Endothelial cell of umbilical vein (primary cell): ENCODE measurements at regions not wholly inside any gene's neighbourhood (a gene's known extent, or its start where the extent isn't known, plus 50 kb on each side); places are given as distances from the start of the nearest gene placed in this dataset.

Experiments used
- BruUV-seq: library from RNA; stranded (reverse); fragments of 400-500 nt; replicated peaks from 2 replicates; lab custom pipeline; 2021; lab: Mats Ljungman, UMichigan
- CTCF ChIA-PET: fragments of 300-600, 350-600 bp; sonication (Branson Sonifier 250); formaldehyde crosslinking; loops from one replicate; lab custom pipeline; 2021; ENCODE audit warnings: antibody characterized with exemption, inconsistent platforms; lab: Charles Lee
- POLR2A ChIA-PET: fragments of 300-600, 350-600 bp; sonication (Branson Sonifier 250); formaldehyde crosslinking; loops from one replicate; lab custom pipeline; 2021; ENCODE audit warnings: antibody characterized with exemption, inconsistent platforms; lab: Charles Lee
- DNase-seq: peaks from one replicate; pipeline ENCODE4 v3.0.0-alpha.2; 2011; ENCODE audit warnings: low read depth, low spot score
- FAIRE-seq: peaks from 2 replicates; lab custom pipeline; 2011; peaks lifted over from hg19 to GRCh38; lab: Jason Lieb, UNC
- H2AFZ ChIP-seq: 2 replicates; pipeline ENCODE4 v1.6.0; 2012; ENCODE audit warnings: low read depth, low read length, control low read depth, inconsistent platforms
- H3K27ac ChIP-seq: 2 replicates; pipeline ENCODE4 v1.5.1; 2011; ENCODE audit warnings: low read depth, mild to moderate bottlenecking, control low read depth, low read length, moderate library complexity; ENCODE audit not compliant: insufficient read depth
- H3K27me3 ChIP-seq, 2 experiments: 2 replicates each; pipeline versions ENCODE4 v1.6.0 to v1.6.1; 2011; ENCODE audit warnings: low read length in 2 of 2, mixed read lengths in 1 of 2; ENCODE audit not compliant: control insufficient read depth in 2 of 2, insufficient read depth in 2 of 2
- H3K36me3 ChIP-seq, 2 experiments: 2 replicates in 1 of 2; 3 replicates in 1 of 2; pipeline ENCODE4 v1.5.1; 2011; ENCODE audit warnings: low read length in 2 of 2, mild to moderate bottlenecking in 1 of 2, moderate library complexity in 1 of 2; ENCODE audit not compliant: control insufficient read depth in 2 of 2, insufficient read depth in 2 of 2; ENCODE audit errors: extremely low read depth in 1 of 2
- H3K4me1 ChIP-seq: 3 replicates; pipeline ENCODE4 v1.5.1; 2011; ENCODE audit warnings: mild to moderate bottlenecking, low read length; ENCODE audit not compliant: control insufficient read depth, insufficient read depth; ENCODE audit errors: extremely low read depth
- H3K4me2 ChIP-seq: 2 replicates; pipeline ENCODE4 v1.6.1; 2011; ENCODE audit warnings: low read length, control low read depth, mixed read lengths; ENCODE audit not compliant: insufficient read depth
- H3K4me3 ChIP-seq, 3 experiments: fragments of 200-600 bp in 1 of 3; sonication (generic), shearing (Covaris generic) in 1 of 3; replicated peaks in 1 of 3; 2 replicates each; pipeline ENCODE4 v1.5.1; 2011 to 2016; ENCODE audit warnings: control low read depth in 3 of 3, low read length in 3 of 3, mild to moderate bottlenecking in 2 of 3, inconsistent platforms in 1 of 3, low read depth in 1 of 3, moderate library complexity in 1 of 3; ENCODE audit not compliant: insufficient read depth in 1 of 3
- H3K79me2 ChIP-seq: 2 replicates; pipeline ENCODE4 v1.6.0; 2012; ENCODE audit warnings: low read length, inconsistent platforms; ENCODE audit not compliant: control insufficient read depth, insufficient read depth
- H3K9ac ChIP-seq: replicated peaks from 2 replicates; pipeline ENCODE3; 2011; ENCODE audit warnings: low read length, control low read depth; ENCODE audit not compliant: insufficient read depth; ENCODE audit errors: extremely low read depth
- H3K9me1 ChIP-seq: replicated peaks from 3 replicates; pipeline ENCODE4 v1.6.0; 2011; ENCODE audit warnings: mild to moderate bottlenecking, low read length; ENCODE audit not compliant: control insufficient read depth, insufficient read depth; ENCODE audit errors: extremely low read depth
- H3K9me3 ChIP-seq: replicated peaks from 2 replicates; pipeline ENCODE4 v1.5.1; 2012; ENCODE audit warnings: low read length, inconsistent platforms; ENCODE audit not compliant: control insufficient read depth, insufficient read depth
- H4K20me1 ChIP-seq: replicated peaks from 2 replicates; pipeline ENCODE3; 2011; ENCODE audit warnings: mild to moderate bottlenecking, low read length; ENCODE audit not compliant: control insufficient read depth, insufficient read depth; ENCODE audit errors: extremely low read depth
- EZH2 ChIP-seq: IDR thresholded peaks from 2 replicates; pipeline ENCODE4 v1.6.1; 2012; ENCODE audit warnings: borderline replicate concordance, low read depth, mild to moderate bottlenecking, moderate library complexity, low read length, inconsistent platforms; ENCODE audit not compliant: severe bottlenecking
- FOS ChIP-seq: IDR thresholded peaks from 2 replicates; pipeline ENCODE4 v1.6.1; 2011; ENCODE audit warnings: mild to moderate bottlenecking, low read length, moderate library complexity, borderline replicate concordance; ENCODE audit not compliant: insufficient read depth
- GATA2 ChIP-seq: IDR thresholded peaks from 2 replicates; pipeline ENCODE4 v1.7.0; 2011; ENCODE audit warnings: low read depth, mild to moderate bottlenecking, moderate library complexity, mixed read lengths, low read length; ENCODE audit not compliant: insufficient read length, insufficient read depth
- JUN ChIP-seq: IDR thresholded peaks from 2 replicates; pipeline ENCODE4 v1.6.1; 2011; ENCODE audit warnings: borderline replicate concordance, low read depth; ENCODE audit not compliant: insufficient read length, insufficient read depth
- MAX ChIP-seq: IDR thresholded peaks from 2 replicates; pipeline ENCODE4 v1.6.1; 2011; ENCODE audit not compliant: insufficient read depth, insufficient read length
- MYC ChIP-seq: IDR thresholded peaks from one replicate; pipeline ENCODE4 v1.6.1; 2011; ENCODE audit warnings: mild to moderate bottlenecking, low read depth, low read length
- POLR2A ChIP-seq: IDR thresholded peaks from 2 replicates; pipeline ENCODE4 v1.6.1; 2012; ENCODE audit warnings: low read depth, mild to moderate bottlenecking, control low read depth, low read length
- POLR2AphosphoS5 ChIP-seq: IDR thresholded peaks from 2 replicates; pipeline ENCODE4 v1.6.1; 2012; ENCODE audit warnings: low read depth, mild to moderate bottlenecking, control low read depth, low read length, moderate library complexity; ENCODE audit not compliant: insufficient read depth
- dilution Hi-C: fragments of 300-500 bp; cut with MboI; formaldehyde crosslinking; loops from one replicate; pipeline ENCODE4 v1.15.0; 2019; ENCODE audit warnings: low sequenced_read_pairs; ENCODE audit not compliant: extremely low pct_ligation_motif_present
- intact Hi-C: fragments of 100-400 bp; cut with micrococcal nuclease; formaldehyde crosslinking; loops from one replicate; pipeline ENCODE4 v1.10.0; 2022
- TF ChIP-seq, protein P1 (sequence below), 2 donors: IDR thresholded peaks; 1 replicate in 1 of 2; 2 replicates in 1 of 2; pipeline ENCODE4 v1.5.1; 2011; ENCODE audit warnings: low read length in 2 of 2, mild to moderate bottlenecking in 2 of 2, moderate library complexity in 2 of 2, control low read depth in 1 of 2, inconsistent platforms in 1 of 2, low read depth in 1 of 2; ENCODE audit not compliant: insufficient read depth in 1 of 2; ENCODE audit errors: extremely low read depth in 1 of 2

DNA sequence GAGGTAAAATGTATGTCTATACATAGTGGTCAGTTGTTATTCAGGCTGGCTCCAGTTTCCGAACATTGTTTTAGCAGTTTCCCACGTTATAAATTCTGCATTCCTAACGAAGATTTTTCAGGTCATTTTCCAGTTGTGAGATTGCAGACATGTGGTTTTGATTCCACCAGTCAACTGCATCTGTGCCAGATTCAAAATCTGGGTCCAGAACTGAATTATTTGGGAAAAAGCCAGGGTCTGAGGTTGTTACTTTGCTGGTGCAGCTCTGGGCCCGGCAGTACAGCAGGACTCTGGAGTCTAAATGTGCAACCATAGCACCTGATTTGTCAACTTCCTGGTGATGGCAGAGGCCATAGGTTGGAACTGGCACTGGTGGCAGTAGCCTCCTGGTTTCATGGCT lies 105.7 kb upstream of the MEGF10 start:
- no peak overlapping the region for H2AFZ ChIP-seq
- FAIRE-seq (no peak), DNase-seq (no peak)
- H3K9ac ChIP-seq, result no peak overlapping the region
- H4K20me1 ChIP-seq, result no peaks in the 10 kb centered on the region
- intact Hi-C loops, result loop anchor here (10.0 kb wide), 1 partner anchor 260 kb away; no protein-coding TSS in a partner anchor
- no peaks in the 10 kb centered on the region for H3K79me2 ChIP-seq
- H3K27ac ChIP-seq, result no peak overlapping the region
- CTCF ChIA-PET, result no interaction called here
- POLR2A ChIA-PET, result no interaction called here
- no peaks in the 10 kb centered on the region for H3K9me1 ChIP-seq
- H3K27me3 ChIP-seq, result peaks cover 0 to 5% of the 10 kb centered on the region in 2 experiments
- dilution Hi-C loops, result no loop called here
- no peak overlapping the region for H3K4me3 ChIP-seq
- no peaks in the 10 kb centered on the region for H3K36me3 ChIP-seq
- no peaks in the 10 kb centered on the region for H3K9me3 ChIP-seq
- no TSS peak for BruUV-seq
- H3K4me1 ChIP-seq, result no peaks in the 10 kb centered on the region
- no peak overlapping the region for H3K4me2 ChIP-seq
- TF ChIP-seq FOS (no peak), MYC (no peak), POLR2AphosphoS5 (no peak), POLR2A (no peak), MAX (no peak), EZH2 (no peak), GATA2 (no peak), JUN (no peak)
- TF ChIP-seq, protein P1, sequence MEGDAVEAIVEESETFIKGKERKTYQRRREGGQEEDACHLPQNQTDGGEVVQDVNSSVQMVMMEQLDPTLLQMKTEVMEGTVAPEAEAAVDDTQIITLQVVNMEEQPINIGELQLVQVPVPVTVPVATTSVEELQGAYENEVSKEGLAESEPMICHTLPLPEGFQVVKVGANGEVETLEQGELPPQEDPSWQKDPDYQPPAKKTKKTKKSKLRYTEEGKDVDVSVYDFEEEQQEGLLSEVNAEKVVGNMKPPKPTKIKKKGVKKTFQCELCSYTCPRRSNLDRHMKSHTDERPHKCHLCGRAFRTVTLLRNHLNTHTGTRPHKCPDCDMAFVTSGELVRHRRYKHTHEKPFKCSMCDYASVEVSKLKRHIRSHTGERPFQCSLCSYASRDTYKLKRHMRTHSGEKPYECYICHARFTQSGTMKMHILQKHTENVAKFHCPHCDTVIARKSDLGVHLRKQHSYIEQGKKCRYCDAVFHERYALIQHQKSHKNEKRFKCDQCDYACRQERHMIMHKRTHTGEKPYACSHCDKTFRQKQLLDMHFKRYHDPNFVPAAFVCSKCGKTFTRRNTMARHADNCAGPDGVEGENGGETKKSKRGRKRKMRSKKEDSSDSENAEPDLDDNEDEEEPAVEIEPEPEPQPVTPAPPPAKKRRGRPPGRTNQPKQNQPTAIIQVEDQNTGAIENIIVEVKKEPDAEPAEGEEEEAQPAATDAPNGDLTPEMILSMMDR (IDR thresholded peaks at IDR 0.05; ENCODE audit: extremely low read depth in 1 of 2, insufficient read depth in 1 of 2, low read depth in 1 of 2, low read length in 2 of 2), result no peak
